Coronary artery (tissue), 2 donors: ENCODE measurements at regions not wholly inside any gene's neighbourhood (a gene's known extent, or its start where the extent isn't known, plus 50 kb on each side); places are given as distances from the start of the nearest gene placed in this dataset.

Source experiments
- DNase-seq: peaks from one replicate; pipeline ENCODE4 v3.0.0-alpha.2; 2017; ENCODE audit warnings: low spot score
- H3K27ac ChIP-seq, 2 donors: fragments of 200-600 bp; sonication (generic); one replicate each; pipeline ENCODE4 v1.5.1; 2016 to 2019
- H3K4me3 ChIP-seq: fragments of 200-600 bp; sonication (generic); 2 replicates; pipeline ENCODE4 v1.5.1; 2016; ENCODE audit warnings: mild to moderate bottlenecking, moderate library complexity
- CTCF ChIP-seq: fragments of 200-600 bp; sonication (generic); IDR thresholded peaks from one replicate; pipeline ENCODE4 v1.5.1; 2019; ENCODE audit warnings: antibody characterized with exemption

- DNase-seq, result no peak
- no peak for TF ChIP-seq CTCF
Observed at GRCh38 chr17:79388556-79389295, 222.1 kb downstream of the RBFOX3 start.

GRCh38 chr17:79387783-79388182, 223.1 kb downstream of the RBFOX3 start:
- Histone ChIP-seq H3K27ac (no peak overlapping the region), H3K4me3 (no peak overlapping the region)
- DNase-seq, result no peak
- no peak for TF ChIP-seq CTCF

More at GRCh38 chr17:79388556-79389295, 222.1 kb downstream of the RBFOX3 start:
- Histone ChIP-seq H3K27ac (no peak overlapping the region), H3K4me3 (no peak overlapping the region)

GRCh38 chr17:79385962-79386563, 224.8 kb downstream of the RBFOX3 start:
- TF ChIP-seq CTCF, result no peak
- H3K4me3 ChIP-seq, result no peak overlapping the region
- H3K27ac ChIP-seq, result no peak overlapping the region
- DNase-seq, result no peak

GRCh38 chr17:79382313-79382712, 228.5 kb downstream of the RBFOX3 start:
- H3K4me3 ChIP-seq, result no peak overlapping the region
- no peak for TF ChIP-seq CTCF
- DNase-seq, result no peak
- H3K27ac ChIP-seq, result no peak overlapping the region

- no peak for TF ChIP-seq CTCF
- DNase-seq, result no peak
- no peak overlapping the region for H3K4me3 ChIP-seq
- H3K27ac ChIP-seq, result no peak overlapping the region
Observed at GRCh38 chr17:79379700-79380445, 231.0 kb downstream of the RBFOX3 start.

GRCh38 chr17:79377230-79377786, 233.5 kb downstream of the RBFOX3 start:
- no peak for TF ChIP-seq CTCF
- no peak overlapping the region for H3K4me3 ChIP-seq
- no peak overlapping the region for H3K27ac ChIP-seq
- DNase-seq, result no peak
